Choroid plexus epithelial cell (primary cell): ENCODE measurements at regions not wholly inside any gene's neighbourhood (a gene's known extent, or its start where the extent isn't known, plus 50 kb on each side); places are given as distances from the start of the nearest gene placed in this dataset.

Experiments used
- DNase-seq: peaks from one replicate; pipeline ENCODE4 v3.0.0-alpha.2; 2010; ENCODE audit warnings: low read depth
- H3K4me3 ChIP-seq: 2 replicates; pipeline ENCODE4 v1.5.1; 2011; ENCODE audit warnings: low read depth, mild to moderate bottlenecking, control low read depth, low read length, moderate library complexity
- CTCF ChIP-seq: conservative IDR thresholded peaks from 2 replicates; pipeline ENCODE4 v1.5.1; 2011; ENCODE audit warnings: low read depth, mild to moderate bottlenecking, control low read depth, inconsistent platforms, low read length, moderate library complexity

GRCh38 chr2:56565143-56565542 is 381.4 kb downstream of the CCDC85A start:
- no peak for TF ChIP-seq CTCF
- DNase-seq: no peak
- no peak overlapping the region for H3K4me3 ChIP-seq

- TF ChIP-seq CTCF: no peak
- no peak overlapping the region for H3K4me3 ChIP-seq
- no peak for DNase-seq
Measured at GRCh38 chr2:56571074-56571473, 387.3 kb downstream of the CCDC85A start.

- no peak for DNase-seq
- H3K4me3 ChIP-seq: no peak overlapping the region
- no peak for TF ChIP-seq CTCF
Measured at GRCh38 chr2:56576001-56576400, 392.2 kb downstream of the CCDC85A start.

- no peak overlapping the region for H3K4me3 ChIP-seq
- no peak for TF ChIP-seq CTCF
- peak; percentile 53 for DNase-seq
Measured at GRCh38 chr2:56580242-56580641, 396.5 kb downstream of the CCDC85A start.

GRCh38 chr2:56582570-56582969 is 398.8 kb downstream of the CCDC85A start:
- no peak overlapping the region for H3K4me3 ChIP-seq
- no peak for DNase-seq
- no peak for TF ChIP-seq CTCF

- TF ChIP-seq CTCF: no peak
- H3K4me3 ChIP-seq: no peak overlapping the region
- no peak for DNase-seq
Measured at GRCh38 chr2:56583796-56584315, 400.1 kb downstream of the CCDC85A start.

GRCh38 chr2:56587456-56587855 is 403.7 kb downstream of the CCDC85A start:
- no peak for TF ChIP-seq CTCF
- no peak overlapping the region for H3K4me3 ChIP-seq
- DNase-seq: no peak
